ENCODE measurements at regions not wholly inside any gene's neighbourhood (a gene's known extent, or its start where the extent isn't known, plus 50 kb on each side); places are given as distances from the start of the nearest gene placed in this dataset.

DNA sequence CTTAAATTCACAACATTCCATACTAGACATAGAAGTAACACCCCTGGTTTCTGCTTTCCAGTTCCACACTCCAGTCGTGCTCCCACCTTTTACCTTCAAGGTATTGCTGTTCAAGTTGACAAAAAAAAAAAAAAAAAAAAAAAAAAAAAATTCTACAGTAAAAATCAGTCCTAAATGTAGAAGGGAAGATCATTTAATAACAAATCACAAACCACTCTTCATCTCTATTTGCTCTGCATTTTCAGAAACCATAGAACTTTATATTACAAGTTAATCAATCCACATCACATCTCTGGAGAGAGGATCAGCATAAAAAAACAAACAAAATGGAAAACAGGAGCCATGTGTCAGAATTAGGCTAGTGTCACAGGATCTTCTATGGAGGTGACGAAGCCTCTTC is 206.3 kb upstream of the KLF14 start:
- TF ChIP-seq POLR2A (IDR thresholded peaks at IDR 0.05): no peak
- TF ChIP-seq, protein P1, sequence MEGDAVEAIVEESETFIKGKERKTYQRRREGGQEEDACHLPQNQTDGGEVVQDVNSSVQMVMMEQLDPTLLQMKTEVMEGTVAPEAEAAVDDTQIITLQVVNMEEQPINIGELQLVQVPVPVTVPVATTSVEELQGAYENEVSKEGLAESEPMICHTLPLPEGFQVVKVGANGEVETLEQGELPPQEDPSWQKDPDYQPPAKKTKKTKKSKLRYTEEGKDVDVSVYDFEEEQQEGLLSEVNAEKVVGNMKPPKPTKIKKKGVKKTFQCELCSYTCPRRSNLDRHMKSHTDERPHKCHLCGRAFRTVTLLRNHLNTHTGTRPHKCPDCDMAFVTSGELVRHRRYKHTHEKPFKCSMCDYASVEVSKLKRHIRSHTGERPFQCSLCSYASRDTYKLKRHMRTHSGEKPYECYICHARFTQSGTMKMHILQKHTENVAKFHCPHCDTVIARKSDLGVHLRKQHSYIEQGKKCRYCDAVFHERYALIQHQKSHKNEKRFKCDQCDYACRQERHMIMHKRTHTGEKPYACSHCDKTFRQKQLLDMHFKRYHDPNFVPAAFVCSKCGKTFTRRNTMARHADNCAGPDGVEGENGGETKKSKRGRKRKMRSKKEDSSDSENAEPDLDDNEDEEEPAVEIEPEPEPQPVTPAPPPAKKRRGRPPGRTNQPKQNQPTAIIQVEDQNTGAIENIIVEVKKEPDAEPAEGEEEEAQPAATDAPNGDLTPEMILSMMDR (IDR thresholded peaks at IDR 0.05): no peak
